ENCODE measurements at regions not wholly inside any gene's neighbourhood (a gene's known extent, or its start where the extent isn't known, plus 50 kb on each side); places are given as distances from the start of the nearest gene placed in this dataset.

DNA sequence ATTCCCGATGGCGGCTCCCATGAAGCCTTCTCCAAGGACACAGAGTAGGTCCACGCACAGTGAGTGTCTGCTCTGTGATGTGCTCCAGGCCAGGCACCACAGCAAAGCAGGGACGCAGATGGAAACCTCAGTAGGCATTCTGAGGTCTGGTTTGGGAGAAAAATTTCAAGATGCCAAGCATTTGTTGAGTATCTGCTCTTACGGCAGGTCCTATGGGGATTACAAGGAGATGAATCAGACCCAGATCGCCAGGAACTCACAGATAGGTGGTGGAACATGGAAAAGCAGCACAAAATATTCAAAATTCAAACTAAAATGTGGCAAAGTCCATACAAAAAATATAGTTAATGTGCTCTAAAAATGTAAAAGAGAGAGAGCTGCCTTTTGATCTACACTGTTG lies 684.9 kb upstream of the TMEM132C start:
- H3K14ac ChIP-seq (ENCODE audit: insufficient read length), result no peak overlapping the region

More for the DNA sequence above, 684.9 kb upstream of the TMEM132C start:
- no peak overlapping the region for H2BK12ac ChIP-seq (ENCODE audit: low read depth, low read length)
- FAIRE-seq, result no peak
- no peaks in the 10 kb centered on the region for H3K79me1 ChIP-seq (ENCODE audit: low read depth, low read length)
- H4K91ac ChIP-seq (replicated peaks; ENCODE audit: insufficient read length, low read length), result no peak overlapping the region
- H2BK5ac ChIP-seq (ENCODE audit: low read depth, low read length), result no peak overlapping the region
- H2BK15ac ChIP-seq (ENCODE audit: low read length), result no peak overlapping the region
- no peak overlapping the region for H2AK5ac ChIP-seq (ENCODE audit: low read depth, low read length)
- H2BK120ac ChIP-seq (replicated peaks; ENCODE audit: low read depth, low read length), result no peak overlapping the region
- H3K27ac ChIP-seq (ENCODE audit: low read depth, low read length), result no peak overlapping the region
- TF ChIP-seq POU5F1 (IDR thresholded peaks at IDR 0.05; ENCODE audit: low read depth, low read length), result no peak
- TF ChIP-seq, protein P1, sequence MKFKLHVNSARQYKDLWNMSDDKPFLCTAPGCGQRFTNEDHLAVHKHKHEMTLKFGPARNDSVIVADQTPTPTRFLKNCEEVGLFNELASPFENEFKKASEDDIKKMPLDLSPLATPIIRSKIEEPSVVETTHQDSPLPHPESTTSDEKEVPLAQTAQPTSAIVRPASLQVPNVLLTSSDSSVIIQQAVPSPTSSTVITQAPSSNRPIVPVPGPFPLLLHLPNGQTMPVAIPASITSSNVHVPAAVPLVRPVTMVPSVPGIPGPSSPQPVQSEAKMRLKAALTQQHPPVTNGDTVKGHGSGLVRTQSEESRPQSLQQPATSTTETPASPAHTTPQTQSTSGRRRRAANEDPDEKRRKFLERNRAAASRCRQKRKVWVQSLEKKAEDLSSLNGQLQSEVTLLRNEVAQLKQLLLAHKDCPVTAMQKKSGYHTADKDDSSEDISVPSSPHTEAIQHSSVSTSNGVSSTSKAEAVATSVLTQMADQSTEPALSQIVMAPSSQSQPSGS (IDR thresholded peaks at IDR 0.05; ENCODE audit: low read length), result no peak
- no peak for TF ChIP-seq SIN3A (conservative IDR thresholded peaks at IDR 0.05 in 1 of 2, IDR thresholded peaks at IDR 0.05 in 1 of 2; ENCODE audit: low read depth in 1 of 2, low read length in 2 of 2)
- H3K56ac ChIP-seq (replicated peaks; ENCODE audit: insufficient read length, low read depth, low read length), result no peak overlapping the region
- H4K20me1 ChIP-seq (replicated peaks in 1 of 2; ENCODE audit: control insufficient read depth in 1 of 2, insufficient read depth in 2 of 2, low read length in 2 of 2), result no peaks in the 10 kb centered on the region
- H3K27me3 ChIP-seq (replicated peaks in 1 of 4; ENCODE audit: control insufficient read depth in 3 of 4, extremely low read depth in 1 of 4, insufficient read depth in 3 of 4, low read length in 3 of 4), result no peaks in the 10 kb centered on the region
- H3K9me3 ChIP-seq (ENCODE audit: insufficient read depth in 2 of 2, low read depth in 1 of 2, low read length in 1 of 2), result 0 out of 4 replicates have a peak, but pooled peaks cover 0 to 7% of the 10 kb centered on the region in 2 experiments
- no peaks in the 10 kb centered on the region for H3K4me1 ChIP-seq (replicated peaks in 1 of 4; ENCODE audit: control insufficient read depth in 3 of 4, insufficient read depth in 4 of 4, low read length in 3 of 4)
- WGBS, 2 experiments (ENCODE audit: extremely low coverage in 1 of 2, insufficient coverage in 1 of 2, insufficient read length in 1 of 2, insufficient replicate concordance in 2 of 2, low coverage in 1 of 2, low lambda C conversion rate in 2 of 2, missing lambda C conversion rate in 1 of 2), result 86% methylated on average over 6 of the region's 6 CpGs; no CpG with 5 or more reads in 1 of the 2 experiments
- H3K9ac ChIP-seq (replicated peaks in 1 of 4; ENCODE audit: extremely low read depth in 1 of 4, low read depth in 3 of 4, low read length in 3 of 4), result no peak overlapping the region
- no peak overlapping the region for H4K8ac ChIP-seq (ENCODE audit: extremely low read depth, insufficient read depth, low read length)
- H4K5ac ChIP-seq (ENCODE audit: insufficient read length, low read depth, low read length), result no peak overlapping the region
- no peaks in the 10 kb centered on the region for H3K23me2 ChIP-seq (ENCODE audit: low read depth, low read length)
- H3K4me3 ChIP-seq (ENCODE audit: extremely low read depth in 1 of 4, insufficient read depth in 2 of 4, low read depth in 3 of 4, low read length in 4 of 4), result no peak overlapping the region
- H2AFZ ChIP-seq (ENCODE audit: low read length), result no peak overlapping the region
- POLR2A ChIA-PET (ENCODE audit: partially characterized antibody), result no interaction called here
- H2BK20ac ChIP-seq (ENCODE audit: low read length), result no peak overlapping the region
- no peak overlapping the region for H3K4ac ChIP-seq (replicated peaks; ENCODE audit: insufficient read length, low read depth, low read length)
- no peak overlapping the region for H3K23ac ChIP-seq (ENCODE audit: insufficient read length)
- H3K4me2 ChIP-seq (ENCODE audit: insufficient read depth in 1 of 2, low read depth in 2 of 2, low read length in 2 of 2), result no peak overlapping the region
- H3K18ac ChIP-seq (ENCODE audit: extremely low read depth, low read length), result no peak overlapping the region
- H3K79me2 ChIP-seq (ENCODE audit: control insufficient read depth in 1 of 2, insufficient read depth in 2 of 2, low read length in 2 of 2), result no peaks in the 10 kb centered on the region
- no peak for DNase-seq (ENCODE audit: low read depth in 1 of 2, low spot score in 2 of 2)
- CTCF ChIA-PET (ENCODE audit: partially characterized antibody), result no interaction called here
- H3K36me3 ChIP-seq (ENCODE audit: control insufficient read depth in 2 of 4, insufficient read depth in 4 of 4, low read length in 3 of 4), result no peaks in the 10 kb centered on the region
